GM23338 (cell line): ENCODE measurements at regions not wholly inside any gene's neighbourhood (a gene's known extent, or its start where the extent isn't known, plus 50 kb on each side); places are given as distances from the start of the nearest gene placed in this dataset.

Experiments
- ATAC-seq: fragments of 200-7000 bp; cut with Tn5 transposase; 3 replicates; pipeline ENCODE4 v1.9.1; 2020
- DNase-seq: peaks from one replicate; pipeline ENCODE4 v3.0.0-alpha.2; 2015; ENCODE audit warnings: low spot score
- H2AFZ ChIP-seq: fragments of 200-600 bp; sonication (generic); 2 replicates; pipeline ENCODE4 v1.8.0; 2016; ENCODE audit warnings: antibody characterized with exemption, mild to moderate bottlenecking, moderate library complexity
- H3F3A ChIP-seq: fragments of 200-600 bp; sonication (generic); replicated peaks from 2 replicates; pipeline ENCODE4 v1.8.0; 2017; ENCODE audit warnings: antibody characterized with exemption, mixed run types, low read depth
- H3K27ac ChIP-seq: fragments of 200-600 bp; sonication (generic); 2 replicates; pipeline ENCODE4 v1.6.1; 2016; ENCODE audit warnings: low read depth
- H3K27me3 ChIP-seq: fragments of 200-600 bp; sonication (generic); 2 replicates; pipeline ENCODE4 v1.8.0; 2016; ENCODE audit warnings: mild to moderate bottlenecking, mixed run types, moderate library complexity; ENCODE audit not compliant: insufficient read depth
- H3K36me3 ChIP-seq: fragments of 200-600 bp; sonication (generic); 2 replicates; pipeline ENCODE4 v1.8.0; 2016; ENCODE audit warnings: mild to moderate bottlenecking; ENCODE audit not compliant: insufficient read depth
- H3K4me1 ChIP-seq: fragments of 200-600 bp; sonication (generic); 2 replicates; pipeline ENCODE4 v1.8.0; 2016; ENCODE audit warnings: mild to moderate bottlenecking, moderate library complexity; ENCODE audit not compliant: insufficient read depth
- H3K4me2 ChIP-seq: fragments of 200-600 bp; sonication (generic); 2 replicates; pipeline ENCODE4 v1.7.1; 2017; ENCODE audit warnings: mixed run types
- H3K4me3 ChIP-seq: fragments of 200-600 bp; sonication (generic); 2 replicates; pipeline ENCODE4 v1.6.1; 2016; ENCODE audit warnings: mixed run types
- H3K79me2 ChIP-seq: fragments of 200-600 bp; sonication (generic); replicated peaks from 2 replicates; pipeline ENCODE4 v1.8.0; 2017; ENCODE audit warnings: mild to moderate bottlenecking; ENCODE audit not compliant: insufficient read depth
- H3K9me2 ChIP-seq: fragments of 200-600 bp; sonication (generic); 2 replicates; pipeline ENCODE4 v1.8.0; 2017; ENCODE audit not compliant: insufficient read depth
- H4K20me1 ChIP-seq: fragments of 200-600 bp; sonication (generic); replicated peaks from 2 replicates; pipeline ENCODE4 v1.8.0; 2017; ENCODE audit warnings: mild to moderate bottlenecking; ENCODE audit not compliant: insufficient read depth
- H3K27ac Mint-ChIP-seq: 2 replicates; pipeline ENCODE4 v1.8.0; 2020; ENCODE audit warnings: inconsistent platforms, mild to moderate bottlenecking, moderate library complexity, mixed read lengths
- H3K27me3 Mint-ChIP-seq: 3 replicates; pipeline ENCODE4 v1.8.0; 2022; ENCODE audit warnings: low read depth, mild to moderate bottlenecking, moderate library complexity, mixed read lengths, inconsistent platforms; ENCODE audit not compliant: insufficient read depth, poor library complexity
- H3K36me3 Mint-ChIP-seq: 3 replicates; pipeline ENCODE4 v1.8.0; 2021; ENCODE audit warnings: low read depth, mild to moderate bottlenecking, inconsistent platforms, moderate library complexity, mixed read lengths
- H3K4me1 Mint-ChIP-seq: 3 replicates; pipeline ENCODE4 v1.8.0; 2020; ENCODE audit warnings: mild to moderate bottlenecking, inconsistent platforms, mixed read lengths
- H3K4me3 Mint-ChIP-seq: 3 replicates; pipeline ENCODE4 v1.8.0; 2021; ENCODE audit warnings: moderate library complexity, mild to moderate bottlenecking, inconsistent platforms, mixed read lengths
- H3K9me3 Mint-ChIP-seq: 3 replicates; pipeline ENCODE4 v1.8.0; 2020; ENCODE audit warnings: moderate library complexity, mild to moderate bottlenecking, inconsistent platforms, mixed read lengths
- CREB1 ChIP-seq: fragments of 250-450 bp; sonication (Bioruptor Pico); IDR thresholded peaks from 2 replicates; pipeline ENCODE4 v1.5.0; 2020; ENCODE audit warnings: low read depth, mild to moderate bottlenecking, moderate library complexity
- EZH2 ChIP-seq: fragments of 200-600 bp; sonication (generic); IDR thresholded peaks from one replicate; pipeline ENCODE4 v1.8.0; 2017; ENCODE audit warnings: antibody characterized with exemption, mild to moderate bottlenecking, low read depth; ENCODE audit not compliant: unreplicated experiment
- EZH2phosphoT487 ChIP-seq: fragments of 200-600 bp; sonication (generic); IDR thresholded peaks from one replicate; pipeline ENCODE4 v1.8.1; 2018; ENCODE audit warnings: antibody characterized with exemption; ENCODE audit not compliant: unreplicated experiment
- JUNB ChIP-seq: IDR thresholded peaks from one replicate; pipeline ENCODE4 v1.6.1; 2016; ENCODE audit warnings: antibody characterized with exemption; ENCODE audit not compliant: unreplicated experiment
- NANOG ChIP-seq: IDR thresholded peaks from 2 replicates; pipeline ENCODE4 v1.6.1; 2016; ENCODE audit warnings: antibody characterized with exemption, borderline replicate concordance
- POLR2AphosphoS5 ChIP-seq: IDR thresholded peaks from 2 replicates; pipeline ENCODE4 v1.6.1; 2016; ENCODE audit warnings: antibody characterized with exemption, low read depth
- STAT1 ChIP-seq: IDR thresholded peaks from one replicate; pipeline ENCODE4 v1.6.1; 2016; ENCODE audit warnings: antibody characterized with exemption; ENCODE audit not compliant: unreplicated experiment
- ZNF114 ChIP-seq: fragments of 250-450 bp; sonication (Bioruptor Pico); IDR thresholded peaks from 2 replicates; pipeline ENCODE4 v1.5.0; 2020; ENCODE audit warnings: mild to moderate bottlenecking, moderate library complexity
- ZNF331 ChIP-seq: fragments of 250-450 bp; sonication (Bioruptor Pico); IDR thresholded peaks from 2 replicates; pipeline ENCODE4 v1.5.0; 2020; ENCODE audit warnings: low read depth, mild to moderate bottlenecking, moderate library complexity
- TF ChIP-seq, protein P1 (sequence below), 2 experiments: fragments of 200-600 bp in 1 of 2; sonication (generic) in 1 of 2; conservative IDR thresholded peaks; 2 replicates each; pipeline versions ENCODE4 v1.5.1 to v1.6.1; 2016 to 2017; ENCODE audit warnings: antibody characterized with exemption in 2 of 2, low read depth in 2 of 2, mild to moderate bottlenecking in 2 of 2, moderate library complexity in 1 of 2
- TF ChIP-seq, protein P2 (sequence below): IDR thresholded peaks from 2 replicates; pipeline ENCODE4 v1.6.1; 2016; ENCODE audit warnings: antibody characterized with exemption
- TF ChIP-seq, protein P3 (sequence below): IDR thresholded peaks from one replicate; pipeline ENCODE4 v1.6.1; 2018; ENCODE audit warnings: antibody characterized with exemption; ENCODE audit not compliant: unreplicated experiment
- TF ChIP-seq, protein P4 (sequence below): fragments of 250-450 bp; sonication (Bioruptor Pico); IDR thresholded peaks from 2 replicates; pipeline ENCODE4 v1.5.0; 2020; ENCODE audit warnings: mild to moderate bottlenecking, moderate library complexity

DNA sequence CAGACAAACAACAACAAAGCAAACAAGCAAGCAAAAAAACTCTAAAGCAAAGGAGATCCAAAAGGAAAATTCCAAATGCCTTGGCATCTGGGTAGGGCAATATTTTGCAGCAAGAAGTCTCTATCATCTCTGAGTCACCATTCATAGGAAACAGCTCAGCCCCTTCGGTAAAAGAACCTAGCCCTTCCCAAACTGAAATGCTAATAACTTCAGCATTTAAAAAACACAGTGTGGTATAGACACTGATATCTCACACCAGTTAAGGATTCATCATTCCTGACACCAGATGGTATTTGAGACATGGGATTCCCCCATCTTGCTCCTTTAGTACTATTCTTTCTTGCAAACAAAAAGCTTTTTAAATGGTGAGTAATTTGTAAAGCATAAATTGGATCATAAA lies 491.8 kb downstream of the TXNL1 start:
- H3K36me3 Mint-ChIP-seq, result no peaks in the 10 kb centered on the region
- no peaks in the 10 kb centered on the region for H3K4me1 ChIP-seq
- no peaks in the 10 kb centered on the region; the same call in 2 of the 3 replicates for H3K4me1 Mint-ChIP-seq
- DNase-seq (no peak), ATAC-seq (no peak)
- no peaks in the 10 kb centered on the region for H3F3A ChIP-seq
- H3K4me3 ChIP-seq, result no peak overlapping the region
- H3K4me2 ChIP-seq, result no peak overlapping the region
- H3K27me3 ChIP-seq, result no peaks in the 10 kb centered on the region
- 0 out of 2 replicates have a peak, but pooled peaks cover 2% of the 10 kb centered on the region for H3K9me2 ChIP-seq
- H3K27ac Mint-ChIP-seq, result no peak overlapping the region
- H3K27me3 Mint-ChIP-seq, result peaks cover 2% of the 10 kb centered on the region
- H3K9me3 Mint-ChIP-seq, result no peaks in the 10 kb centered on the region
- H3K27ac ChIP-seq, result no peak overlapping the region
- peak overlapping the region; percentile 16; the same call in 1 of the 2 replicates for H2AFZ ChIP-seq
- no peaks in the 10 kb centered on the region for H4K20me1 ChIP-seq
- no peaks in the 10 kb centered on the region for H3K36me3 ChIP-seq
- no peak overlapping the region for H3K4me3 Mint-ChIP-seq
- TF ChIP-seq CREB1 (CRISPR knock-in tag) (no peak), STAT1 (no peak), JUNB (no peak), EZH2phosphoT487 (no peak), POLR2AphosphoS5 (no peak), EZH2 (no peak), ZNF331 (CRISPR knock-in tag) (no peak), NANOG (no peak), ZNF114 (no peak)
- TF ChIP-seq, protein P1, sequence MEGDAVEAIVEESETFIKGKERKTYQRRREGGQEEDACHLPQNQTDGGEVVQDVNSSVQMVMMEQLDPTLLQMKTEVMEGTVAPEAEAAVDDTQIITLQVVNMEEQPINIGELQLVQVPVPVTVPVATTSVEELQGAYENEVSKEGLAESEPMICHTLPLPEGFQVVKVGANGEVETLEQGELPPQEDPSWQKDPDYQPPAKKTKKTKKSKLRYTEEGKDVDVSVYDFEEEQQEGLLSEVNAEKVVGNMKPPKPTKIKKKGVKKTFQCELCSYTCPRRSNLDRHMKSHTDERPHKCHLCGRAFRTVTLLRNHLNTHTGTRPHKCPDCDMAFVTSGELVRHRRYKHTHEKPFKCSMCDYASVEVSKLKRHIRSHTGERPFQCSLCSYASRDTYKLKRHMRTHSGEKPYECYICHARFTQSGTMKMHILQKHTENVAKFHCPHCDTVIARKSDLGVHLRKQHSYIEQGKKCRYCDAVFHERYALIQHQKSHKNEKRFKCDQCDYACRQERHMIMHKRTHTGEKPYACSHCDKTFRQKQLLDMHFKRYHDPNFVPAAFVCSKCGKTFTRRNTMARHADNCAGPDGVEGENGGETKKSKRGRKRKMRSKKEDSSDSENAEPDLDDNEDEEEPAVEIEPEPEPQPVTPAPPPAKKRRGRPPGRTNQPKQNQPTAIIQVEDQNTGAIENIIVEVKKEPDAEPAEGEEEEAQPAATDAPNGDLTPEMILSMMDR (conservative IDR thresholded peaks at IDR 0.05; ENCODE audit: low read depth in 2 of 2), result no peak
- TF ChIP-seq, protein P2, sequence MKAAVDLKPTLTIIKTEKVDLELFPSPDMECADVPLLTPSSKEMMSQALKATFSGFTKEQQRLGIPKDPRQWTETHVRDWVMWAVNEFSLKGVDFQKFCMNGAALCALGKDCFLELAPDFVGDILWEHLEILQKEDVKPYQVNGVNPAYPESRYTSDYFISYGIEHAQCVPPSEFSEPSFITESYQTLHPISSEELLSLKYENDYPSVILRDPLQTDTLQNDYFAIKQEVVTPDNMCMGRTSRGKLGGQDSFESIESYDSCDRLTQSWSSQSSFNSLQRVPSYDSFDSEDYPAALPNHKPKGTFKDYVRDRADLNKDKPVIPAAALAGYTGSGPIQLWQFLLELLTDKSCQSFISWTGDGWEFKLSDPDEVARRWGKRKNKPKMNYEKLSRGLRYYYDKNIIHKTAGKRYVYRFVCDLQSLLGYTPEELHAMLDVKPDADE, result no peak
- TF ChIP-seq, protein P3, sequence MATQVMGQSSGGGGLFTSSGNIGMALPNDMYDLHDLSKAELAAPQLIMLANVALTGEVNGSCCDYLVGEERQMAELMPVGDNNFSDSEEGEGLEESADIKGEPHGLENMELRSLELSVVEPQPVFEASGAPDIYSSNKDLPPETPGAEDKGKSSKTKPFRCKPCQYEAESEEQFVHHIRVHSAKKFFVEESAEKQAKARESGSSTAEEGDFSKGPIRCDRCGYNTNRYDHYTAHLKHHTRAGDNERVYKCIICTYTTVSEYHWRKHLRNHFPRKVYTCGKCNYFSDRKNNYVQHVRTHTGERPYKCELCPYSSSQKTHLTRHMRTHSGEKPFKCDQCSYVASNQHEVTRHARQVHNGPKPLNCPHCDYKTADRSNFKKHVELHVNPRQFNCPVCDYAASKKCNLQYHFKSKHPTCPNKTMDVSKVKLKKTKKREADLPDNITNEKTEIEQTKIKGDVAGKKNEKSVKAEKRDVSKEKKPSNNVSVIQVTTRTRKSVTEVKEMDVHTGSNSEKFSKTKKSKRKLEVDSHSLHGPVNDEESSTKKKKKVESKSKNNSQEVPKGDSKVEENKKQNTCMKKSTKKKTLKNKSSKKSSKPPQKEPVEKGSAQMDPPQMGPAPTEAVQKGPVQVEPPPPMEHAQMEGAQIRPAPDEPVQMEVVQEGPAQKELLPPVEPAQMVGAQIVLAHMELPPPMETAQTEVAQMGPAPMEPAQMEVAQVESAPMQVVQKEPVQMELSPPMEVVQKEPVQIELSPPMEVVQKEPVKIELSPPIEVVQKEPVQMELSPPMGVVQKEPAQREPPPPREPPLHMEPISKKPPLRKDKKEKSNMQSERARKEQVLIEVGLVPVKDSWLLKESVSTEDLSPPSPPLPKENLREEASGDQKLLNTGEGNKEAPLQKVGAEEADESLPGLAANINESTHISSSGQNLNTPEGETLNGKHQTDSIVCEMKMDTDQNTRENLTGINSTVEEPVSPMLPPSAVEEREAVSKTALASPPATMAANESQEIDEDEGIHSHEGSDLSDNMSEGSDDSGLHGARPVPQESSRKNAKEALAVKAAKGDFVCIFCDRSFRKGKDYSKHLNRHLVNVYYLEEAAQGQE, result no peak
- TF ChIP-seq, protein P4, sequence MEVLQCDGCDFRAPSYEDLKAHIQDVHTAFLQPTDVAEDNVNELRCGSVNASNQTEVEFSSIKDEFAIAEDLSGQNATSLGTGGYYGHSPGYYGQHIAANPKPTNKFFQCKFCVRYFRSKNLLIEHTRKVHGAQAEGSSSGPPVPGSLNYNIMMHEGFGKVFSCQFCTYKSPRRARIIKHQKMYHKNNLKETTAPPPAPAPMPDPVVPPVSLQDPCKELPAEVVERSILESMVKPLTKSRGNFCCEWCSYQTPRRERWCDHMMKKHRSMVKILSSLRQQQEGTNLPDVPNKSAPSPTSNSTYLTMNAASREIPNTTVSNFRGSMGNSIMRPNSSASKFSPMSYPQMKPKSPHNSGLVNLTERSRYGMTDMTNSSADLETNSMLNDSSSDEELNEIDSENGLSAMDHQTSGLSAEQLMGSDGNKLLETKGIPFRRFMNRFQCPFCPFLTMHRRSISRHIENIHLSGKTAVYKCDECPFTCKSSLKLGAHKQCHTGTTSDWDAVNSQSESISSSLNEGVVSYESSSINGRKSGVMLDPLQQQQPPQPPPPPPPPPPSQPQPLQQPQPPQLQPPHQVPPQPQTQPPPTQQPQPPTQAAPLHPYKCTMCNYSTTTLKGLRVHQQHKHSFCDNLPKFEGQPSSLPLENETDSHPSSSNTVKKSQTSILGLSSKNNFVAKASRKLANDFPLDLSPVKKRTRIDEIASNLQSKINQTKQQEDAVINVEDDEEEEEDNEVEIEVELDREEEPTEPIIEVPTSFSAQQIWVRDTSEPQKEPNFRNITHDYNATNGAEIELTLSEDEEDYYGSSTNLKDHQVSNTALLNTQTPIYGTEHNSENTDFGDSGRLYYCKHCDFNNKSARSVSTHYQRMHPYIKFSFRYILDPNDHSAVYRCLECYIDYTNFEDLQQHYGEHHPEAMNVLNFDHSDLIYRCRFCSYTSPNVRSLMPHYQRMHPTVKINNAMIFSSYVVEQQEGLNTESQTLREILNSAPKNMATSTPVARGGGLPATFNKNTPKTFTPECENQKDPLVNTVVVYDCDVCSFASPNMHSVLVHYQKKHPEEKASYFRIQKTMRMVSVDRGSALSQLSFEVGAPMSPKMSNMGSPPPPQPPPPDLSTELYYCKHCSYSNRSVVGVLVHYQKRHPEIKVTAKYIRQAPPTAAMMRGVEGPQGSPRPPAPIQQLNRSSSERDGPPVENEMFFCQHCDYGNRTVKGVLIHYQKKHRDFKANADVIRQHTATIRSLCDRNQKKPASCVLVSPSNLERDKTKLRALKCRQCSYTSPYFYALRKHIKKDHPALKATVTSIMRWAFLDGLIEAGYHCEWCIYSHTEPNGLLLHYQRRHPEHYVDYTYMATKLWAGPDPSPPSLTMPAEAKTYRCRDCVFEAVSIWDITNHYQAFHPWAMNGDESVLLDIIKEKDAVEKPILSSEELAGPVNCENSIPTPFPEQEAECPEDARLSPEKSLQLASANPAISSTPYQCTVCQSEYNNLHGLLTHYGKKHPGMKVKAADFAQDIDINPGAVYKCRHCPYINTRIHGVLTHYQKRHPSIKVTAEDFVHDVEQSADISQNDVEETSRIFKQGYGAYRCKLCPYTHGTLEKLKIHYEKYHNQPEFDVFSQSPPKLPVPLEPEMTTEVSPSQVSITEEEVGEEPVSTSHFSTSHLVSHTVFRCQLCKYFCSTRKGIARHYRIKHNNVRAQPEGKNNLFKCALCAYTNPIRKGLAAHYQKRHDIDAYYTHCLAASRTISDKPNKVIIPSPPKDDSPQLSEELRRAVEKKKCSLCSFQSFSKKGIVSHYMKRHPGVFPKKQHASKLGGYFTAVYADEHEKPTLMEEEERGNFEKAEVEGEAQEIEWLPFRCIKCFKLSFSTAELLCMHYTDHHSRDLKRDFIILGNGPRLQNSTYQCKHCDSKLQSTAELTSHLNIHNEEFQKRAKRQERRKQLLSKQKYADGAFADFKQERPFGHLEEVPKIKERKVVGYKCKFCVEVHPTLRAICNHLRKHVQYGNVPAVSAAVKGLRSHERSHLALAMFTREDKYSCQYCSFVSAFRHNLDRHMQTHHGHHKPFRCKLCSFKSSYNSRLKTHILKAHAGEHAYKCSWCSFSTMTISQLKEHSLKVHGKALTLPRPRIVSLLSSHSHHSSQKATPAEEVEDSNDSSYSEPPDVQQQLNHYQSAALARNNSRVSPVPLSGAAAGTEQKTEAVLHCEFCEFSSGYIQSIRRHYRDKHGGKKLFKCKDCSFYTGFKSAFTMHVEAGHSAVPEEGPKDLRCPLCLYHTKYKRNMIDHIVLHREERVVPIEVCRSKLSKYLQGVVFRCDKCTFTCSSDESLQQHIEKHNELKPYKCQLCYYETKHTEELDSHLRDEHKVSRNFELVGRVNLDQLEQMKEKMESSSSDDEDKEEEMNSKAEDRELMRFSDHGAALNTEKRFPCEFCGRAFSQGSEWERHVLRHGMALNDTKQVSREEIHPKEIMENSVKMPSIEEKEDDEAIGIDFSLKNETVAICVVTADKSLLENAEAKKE (CRISPR knock-in tag), result no peak
- no peaks in the 10 kb centered on the region for H3K79me2 ChIP-seq
